Middle frontal gyrus (tissue), 1 donor: ENCODE measurements at regions not wholly inside any gene's neighbourhood (a gene's known extent, or its start where the extent isn't known, plus 50 kb on each side); places are given as distances from the start of the nearest gene placed in this dataset.

ENCODE experiments used
- DNase-seq: peaks from one replicate; pipeline ENCODE4 v3.0.0-alpha.2; 2015; ENCODE audit warnings: low spot score; ENCODE audit errors: extremely low spot score

DNA sequence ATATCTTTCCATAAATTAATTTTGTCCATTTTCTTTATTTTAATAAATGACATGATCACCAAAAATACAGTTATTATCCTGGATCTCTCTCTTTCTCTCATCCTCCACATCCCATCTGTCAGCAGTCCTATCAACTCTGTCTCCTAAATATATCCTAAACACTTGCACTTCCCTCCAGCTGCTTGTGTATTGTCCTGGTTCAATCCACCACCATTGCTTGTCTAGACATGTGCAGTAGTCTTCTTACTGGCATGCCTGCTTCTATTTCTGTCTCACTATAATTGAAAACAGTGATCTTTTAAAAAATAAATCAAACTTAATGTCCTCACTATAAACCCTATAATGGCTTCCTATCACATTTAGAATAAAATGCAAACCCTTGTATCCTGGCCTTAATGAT lies 2168.6 kb upstream of the PIK3C3 start:
- no peak for DNase-seq

DNA sequence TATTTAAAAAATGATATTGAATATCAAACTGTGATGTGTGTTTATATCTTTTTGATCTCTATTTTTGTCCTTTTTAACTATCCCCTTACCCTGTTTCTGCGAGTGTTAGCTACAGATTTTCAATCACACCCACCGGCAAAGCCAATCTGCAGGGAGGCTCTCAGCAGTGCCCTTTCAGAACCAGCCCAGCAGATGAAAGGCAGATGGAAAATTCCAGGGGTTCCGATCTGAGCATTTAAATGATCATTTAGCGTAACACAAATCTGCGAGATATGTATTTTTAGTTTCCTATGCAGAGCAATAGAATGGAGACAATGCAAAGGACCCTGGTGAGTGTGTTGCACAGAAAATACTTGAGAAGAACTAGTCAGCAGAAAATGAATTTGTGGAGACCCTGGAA lies 2170.5 kb upstream of the PIK3C3 start:
- DNase-seq, result no peak

GRCh38 chr18:39781565-39781964 lies 2173.5 kb upstream of the PIK3C3 start:
- DNase-seq, result no peak

- no peak for DNase-seq
Measured at GRCh38 chr18:39780774-39781173, 2174.3 kb upstream of the PIK3C3 start.

DNA sequence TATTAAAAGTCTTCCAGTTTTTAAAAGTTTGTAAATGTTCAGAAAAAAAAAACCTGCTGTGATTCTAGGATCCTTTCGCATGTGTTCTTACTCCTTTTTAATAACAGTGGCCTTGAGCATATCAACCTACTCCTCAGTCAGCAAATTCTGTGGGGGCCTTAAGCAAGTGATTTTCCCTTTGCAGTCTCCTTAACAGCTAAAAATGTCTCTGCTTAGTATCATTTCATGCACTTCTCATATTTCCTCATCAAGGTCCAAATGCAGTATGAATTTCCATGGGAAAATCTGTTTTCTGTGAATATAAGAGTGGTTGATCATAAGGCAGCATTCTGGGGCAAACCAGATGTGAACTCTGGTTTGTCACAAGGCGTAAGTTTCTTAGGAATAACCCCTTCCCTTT lies 2175.1 kb upstream of the PIK3C3 start:
- DNase-seq, result no peak

GRCh38 chr18:39776766-39777165 lies 2178.3 kb upstream of the PIK3C3 start:
- DNase-seq, result no peak

- DNase-seq, result no peak
Measured at GRCh38 chr18:39774957-39775598, 2180.0 kb upstream of the PIK3C3 start.

DNA sequence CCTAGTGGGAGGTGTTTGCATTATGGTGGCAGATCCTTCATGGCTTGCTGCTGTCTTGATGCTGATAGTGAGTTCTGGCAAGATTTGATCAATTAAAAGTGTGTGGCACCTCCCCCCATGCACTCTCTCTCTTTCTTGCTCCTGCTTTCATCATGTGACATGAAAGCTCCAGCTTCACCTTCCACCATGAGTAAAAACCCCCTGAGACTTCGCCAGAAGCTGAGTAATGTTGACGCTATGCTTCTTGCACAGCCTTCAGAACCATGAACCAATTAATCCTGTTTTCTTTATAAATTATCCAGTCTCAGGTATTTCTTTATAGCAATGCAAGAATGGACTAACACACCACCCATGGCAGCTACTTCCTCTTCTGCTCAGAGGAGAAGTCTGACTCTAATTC lies 2181.4 kb upstream of the PIK3C3 start:
- no peak for DNase-seq

- no peak for DNase-seq
Measured at GRCh38 chr18:39772155-39772919, 2182.7 kb upstream of the PIK3C3 start.

- DNase-seq, result no peak
Measured at GRCh38 chr18:39770399-39770798, 2184.6 kb upstream of the PIK3C3 start.

DNA sequence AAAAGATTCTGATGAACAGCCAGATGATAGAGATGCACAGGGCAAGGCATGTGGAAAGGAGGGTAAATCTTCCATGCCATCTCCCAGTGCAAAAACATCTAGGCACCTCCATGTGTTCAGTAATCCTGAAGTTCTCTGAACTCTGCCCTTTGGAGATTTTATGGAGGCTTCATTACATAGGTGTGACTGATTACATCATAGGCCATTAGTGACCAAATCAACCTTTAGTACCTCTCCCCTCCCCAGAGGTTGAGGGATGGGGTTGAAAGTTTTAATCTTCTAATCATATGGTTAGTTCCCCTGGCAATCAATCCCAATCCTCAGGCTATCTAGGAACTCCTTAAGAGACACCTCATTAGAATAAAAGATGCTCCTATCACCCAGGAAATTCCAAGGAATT lies 2190.2 kb upstream of the PIK3C3 start:
- no peak for DNase-seq

- DNase-seq, result no peak
Measured at GRCh38 chr18:39761273-39761672, 2193.8 kb upstream of the PIK3C3 start.

DNA sequence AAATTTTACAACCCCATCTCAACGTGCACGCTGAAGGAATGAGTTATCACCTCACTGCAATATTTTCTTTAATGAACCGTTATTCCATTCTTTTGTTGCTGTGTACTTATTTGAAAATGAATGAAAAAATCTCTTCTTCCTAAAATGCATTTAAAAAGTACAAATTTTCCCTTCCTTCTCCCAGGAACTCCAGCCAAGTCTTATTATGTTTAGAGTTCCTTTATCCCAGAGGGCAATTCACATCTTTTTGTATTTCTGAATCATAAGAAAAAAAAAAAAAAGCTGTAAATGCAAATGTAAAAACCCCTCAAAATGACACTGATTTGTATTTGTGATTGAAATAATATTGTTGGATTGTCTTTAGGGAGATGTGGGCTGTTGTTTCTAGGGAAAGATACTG lies 2194.3 kb upstream of the CELF4 start:
- no peak for DNase-seq

DNA sequence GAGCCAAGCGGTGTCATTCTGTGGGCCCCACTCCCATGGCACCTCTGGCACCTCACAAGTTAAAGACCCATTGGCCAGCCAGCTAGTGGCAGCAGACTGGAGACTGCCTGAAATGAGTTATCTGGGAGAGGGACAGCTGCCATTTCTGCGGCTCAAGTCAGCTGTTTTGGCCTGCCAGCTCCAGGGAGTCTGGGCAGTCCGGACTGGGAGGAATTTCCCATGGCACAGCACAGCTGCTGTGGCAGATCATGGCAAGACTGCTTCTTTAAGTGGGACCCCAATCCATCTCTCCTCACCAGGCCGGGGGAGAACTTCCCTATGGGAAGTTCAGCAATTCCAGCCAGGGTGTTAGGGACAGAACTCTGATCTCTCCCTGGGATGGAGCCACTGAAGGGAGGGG lies 2187.6 kb upstream of the CELF4 start:
- no peak for DNase-seq

DNA sequence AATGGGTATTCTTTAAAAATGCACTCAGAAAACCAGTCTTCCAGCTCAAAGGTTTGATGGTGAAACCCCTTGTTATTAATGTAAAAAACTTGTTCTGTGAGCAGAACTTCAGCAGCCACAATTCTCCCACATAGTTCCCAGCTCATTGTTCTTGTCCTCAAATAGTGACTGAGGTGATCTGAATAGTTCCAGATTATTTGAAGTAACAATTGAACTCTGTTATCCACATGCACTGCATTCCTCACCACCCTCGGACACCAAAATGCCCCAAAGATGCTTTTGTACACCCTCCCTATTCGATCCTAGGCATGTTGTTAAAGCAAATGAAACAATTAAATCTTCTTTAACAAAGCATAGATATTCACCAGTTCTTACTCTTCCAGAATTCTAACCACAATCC lies 2186.8 kb upstream of the CELF4 start:
- DNase-seq, result no peak

GRCh38 chr18:39751921-39752320 lies 2186.3 kb upstream of the CELF4 start:
- no peak for DNase-seq

DNA sequence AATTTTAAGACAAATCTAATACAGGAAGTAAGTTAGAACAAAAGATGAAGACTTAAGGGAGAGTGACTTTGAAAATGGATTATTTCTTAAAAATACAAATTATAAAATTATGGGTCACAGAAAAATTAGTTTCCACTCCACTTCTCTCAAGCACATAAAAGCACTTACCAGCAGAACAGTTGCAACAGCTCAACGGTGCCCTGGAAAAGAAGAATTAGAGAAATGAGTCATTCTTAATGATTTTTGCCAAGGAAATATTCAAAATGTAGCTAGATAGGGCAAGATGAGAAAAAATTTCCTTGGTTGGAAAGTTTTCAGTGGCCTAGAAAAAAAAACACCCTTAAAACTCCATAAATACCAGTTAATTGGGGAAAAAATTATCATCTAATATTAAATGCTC lies 2185.6 kb upstream of the CELF4 start:
- DNase-seq, result no peak

- DNase-seq, result no peak
Measured at GRCh38 chr18:39749154-39749553, 2183.6 kb upstream of the CELF4 start.

- DNase-seq, result no peak
Measured at GRCh38 chr18:39748727-39749126, 2183.1 kb upstream of the CELF4 start.

GRCh38 chr18:39746201-39746600 lies 2180.6 kb upstream of the CELF4 start:
- no peak for DNase-seq

GRCh38 chr18:39743463-39743862 lies 2177.9 kb upstream of the CELF4 start:
- no peak for DNase-seq

- no peak for DNase-seq
Measured at GRCh38 chr18:39741755-39742466, 2176.3 kb upstream of the CELF4 start.

DNA sequence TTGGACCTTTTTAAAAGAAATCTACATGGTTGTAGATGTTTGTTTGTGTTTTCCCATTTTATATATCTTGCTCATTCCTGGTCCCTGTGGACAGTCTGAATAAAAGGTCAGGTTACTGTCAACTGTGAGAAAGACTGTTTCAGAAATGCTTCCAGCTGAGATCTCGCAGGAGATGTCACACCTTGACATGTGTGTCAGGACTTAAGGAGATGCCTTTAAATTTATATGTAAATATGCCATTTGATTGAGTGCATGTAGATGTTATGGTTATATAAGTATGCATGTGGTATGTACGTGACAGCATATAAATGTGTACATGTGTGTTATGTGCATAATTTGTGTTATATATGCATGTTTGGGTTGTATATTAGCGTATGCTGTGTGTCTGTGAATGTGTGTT lies 2172.3 kb upstream of the CELF4 start:
- no peak for DNase-seq
